ENCODE measurements at regions not wholly inside any gene's neighbourhood (a gene's known extent, or its start where the extent isn't known, plus 50 kb on each side); places are given as distances from the start of the nearest gene placed in this dataset.

GRCh38 chr16:82432261-82432660 lies 194.5 kb upstream of the CDH13 start:
- TF ChIP-seq CTCF (IDR thresholded peaks at IDR 0.05) (no peak), EP300 (IDR thresholded peaks at IDR 0.05) (no peak), POLR2AphosphoS5 (IDR thresholded peaks at IDR 0.05) (no peak), POLR2A (IDR thresholded peaks at IDR 0.05) (no peak)

All from suprapubic skin (tissue), 4 donors.